A172 (cell line): ENCODE measurements at regions not wholly inside any gene's neighbourhood (a gene's known extent, or its start where the extent isn't known, plus 50 kb on each side); places are given as distances from the start of the nearest gene placed in this dataset.
"Not testable (repeated sequence)": the region's sequence is repeated elsewhere in the genome, so short reads cannot be mapped to it uniquely, and the experiment has no call there.

Source experiments
- DNase-seq: peaks from one replicate; pipeline ENCODE4 v3.0.0-alpha.2; 2015; ENCODE audit warnings: low spot score

- no peak for DNase-seq
These were observed 90.1 kb downstream of the SREK1 start for GRCh38 chr5:66234241-66234640.

DNA sequence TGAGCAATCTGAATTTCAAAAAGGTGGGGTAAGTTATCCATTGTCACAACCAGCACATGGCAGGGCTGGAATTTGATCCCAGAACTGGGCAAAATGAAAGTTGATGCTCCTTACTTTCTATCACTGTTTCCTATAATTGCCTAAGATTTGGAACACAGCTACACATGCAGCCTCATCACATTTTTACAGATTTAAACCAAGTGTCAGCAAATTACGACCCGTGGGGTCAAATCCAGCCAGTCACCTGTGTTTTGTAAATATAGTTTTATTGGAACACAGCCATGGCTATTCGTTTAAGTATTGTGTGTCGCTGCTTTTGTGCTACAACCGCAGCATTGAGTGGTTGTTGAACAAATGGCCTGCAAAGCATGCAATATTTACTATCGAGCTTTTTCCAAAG is 94.3 kb downstream of the SREK1 start:
- DNase-seq = no peak

DNA sequence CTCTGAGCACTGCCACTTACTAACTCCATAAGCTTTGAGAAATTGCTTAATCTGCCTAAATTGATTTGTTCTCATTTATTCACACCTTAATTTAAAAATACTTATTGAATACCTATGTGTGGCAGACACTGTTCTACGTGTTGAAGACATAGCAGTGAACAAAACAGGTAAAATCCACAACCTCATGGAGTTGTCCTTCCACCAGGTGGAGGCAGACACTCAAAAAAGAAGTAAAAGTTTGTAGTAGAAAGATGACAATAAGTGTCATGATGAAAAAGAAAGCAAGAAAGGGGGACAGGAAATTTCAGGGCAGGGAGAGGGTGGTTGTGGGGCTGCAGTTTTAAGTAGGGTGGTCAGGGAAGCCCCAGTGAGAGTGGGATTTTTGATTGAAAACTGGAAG is 94.9 kb downstream of the SREK1 start:
- no peak for DNase-seq

DNA sequence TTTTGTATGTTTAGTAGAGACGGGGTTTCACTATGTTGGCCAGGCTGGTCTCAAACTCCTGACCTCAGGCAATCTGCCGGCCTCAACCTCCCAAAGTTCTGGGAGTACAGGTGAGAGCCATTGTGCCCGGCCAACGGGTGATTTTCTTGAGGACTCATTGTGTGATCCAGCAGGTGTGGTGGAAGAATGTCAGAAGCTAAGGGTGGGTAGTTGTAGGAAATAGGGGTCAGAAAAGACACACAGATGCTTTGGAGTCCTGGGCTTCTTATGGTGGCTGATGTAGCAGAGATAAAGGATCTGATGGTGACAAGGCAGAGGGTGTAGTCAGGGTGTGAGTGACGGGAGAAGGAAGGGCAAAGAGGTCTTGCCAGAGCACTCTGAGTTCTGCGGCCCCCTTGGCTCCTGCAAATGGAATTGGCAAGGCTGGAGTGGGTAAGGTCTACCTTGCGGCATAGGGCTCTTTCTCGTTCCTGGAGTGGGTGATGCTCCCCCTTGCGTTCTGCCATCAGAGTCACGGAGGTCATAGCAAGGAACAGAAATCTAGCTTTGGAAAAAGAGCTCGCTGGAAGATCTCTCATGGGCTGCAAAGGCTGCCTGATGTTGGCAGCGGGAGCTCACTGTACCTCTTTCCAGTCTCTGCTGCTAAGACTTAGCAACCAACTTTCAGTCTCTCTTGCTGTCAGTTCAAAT is 97.2 kb downstream of the SREK1 start:
- no peak for DNase-seq

DNA sequence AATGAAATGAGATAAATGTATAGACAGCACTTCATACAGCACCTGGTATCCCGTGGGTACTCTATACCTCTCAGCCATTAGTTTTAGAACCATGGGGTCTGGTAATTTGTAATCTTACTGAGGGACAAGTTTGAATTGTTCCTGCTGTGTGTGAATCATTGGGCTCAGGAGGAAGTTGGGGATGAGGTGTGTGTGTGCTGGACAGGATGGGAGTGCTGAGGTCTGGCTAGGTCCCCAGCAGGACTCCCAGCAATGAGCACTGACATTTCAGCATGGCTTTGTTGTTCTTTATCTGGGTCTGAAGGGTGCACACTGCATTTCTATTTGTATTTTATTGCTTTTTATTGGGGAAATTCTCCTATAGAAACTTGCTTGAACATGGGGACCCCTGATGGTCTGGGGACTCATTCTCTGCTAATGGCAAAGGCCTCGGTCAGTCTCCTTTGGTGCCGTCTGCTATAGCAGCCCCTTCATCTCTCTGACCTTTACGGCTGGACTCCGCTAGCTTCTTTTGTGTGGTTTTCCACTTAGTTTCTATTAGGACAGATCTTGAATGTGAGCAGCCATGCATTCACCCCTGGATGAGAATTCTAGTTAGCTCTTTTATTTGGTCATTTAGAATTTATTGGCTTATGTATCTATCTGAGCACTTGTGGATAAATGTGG is 98.1 kb downstream of the SREK1 start:
- peak; percentile 19 for DNase-seq

GRCh38 chr5:66246608-66247007 is 102.5 kb downstream of the SREK1 start:
- DNase-seq = peak; percentile 54

DNA sequence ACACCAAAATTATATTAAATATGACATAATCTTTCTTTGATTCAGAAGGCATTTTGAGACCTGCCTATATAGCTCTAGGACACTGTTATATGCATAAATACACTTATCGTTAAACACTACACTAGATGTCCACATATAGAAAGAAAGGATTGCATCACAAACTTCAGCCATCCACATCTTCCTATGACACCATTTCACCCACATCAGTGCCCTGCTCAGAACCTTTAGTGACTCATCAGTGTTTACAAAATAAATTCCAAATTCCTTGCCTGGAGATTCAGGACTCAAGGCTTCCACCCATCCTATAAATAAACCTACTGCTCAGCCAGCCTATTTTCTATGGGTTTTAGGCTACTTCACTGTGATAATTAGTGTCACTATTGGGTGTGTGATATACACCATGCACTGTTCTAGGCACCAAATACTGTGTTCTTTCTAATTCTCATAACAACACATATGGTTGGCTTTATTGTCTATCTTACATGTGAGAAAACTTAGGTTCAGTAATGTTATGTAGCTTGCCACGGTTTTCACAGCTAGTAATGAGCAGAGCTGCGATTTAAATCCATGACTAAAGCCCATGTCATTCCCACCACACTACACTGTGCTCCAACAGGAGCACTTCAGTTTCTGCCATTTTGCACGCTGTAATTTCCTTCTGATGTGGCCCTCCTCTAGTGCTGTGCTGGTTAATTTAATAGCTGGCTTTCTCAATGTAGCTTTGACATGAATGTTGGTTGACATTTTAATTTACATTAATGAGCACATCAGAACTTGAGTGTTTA is 103.3 kb downstream of the SREK1 start:
- peak; percentile 84 for DNase-seq

DNA sequence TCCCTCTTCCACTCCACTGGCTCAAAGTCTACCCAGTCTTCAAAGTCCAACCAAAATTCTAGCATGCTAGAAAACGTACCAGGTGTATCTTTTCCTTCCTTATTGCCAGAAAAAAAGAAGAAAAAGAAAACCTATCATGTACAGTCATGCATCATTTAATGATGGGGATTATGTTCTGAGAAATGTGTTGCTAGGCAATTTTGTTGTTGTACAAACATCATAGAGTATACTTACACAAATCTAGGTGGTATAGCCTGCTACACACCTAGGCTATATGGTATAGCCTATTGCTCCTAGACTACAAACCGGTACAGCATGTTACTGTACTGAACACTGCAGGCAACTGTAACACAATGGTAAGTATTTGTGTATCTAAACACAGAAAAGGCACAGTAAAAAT is 104.8 kb downstream of the SREK1 start:
- no peak for DNase-seq

DNA sequence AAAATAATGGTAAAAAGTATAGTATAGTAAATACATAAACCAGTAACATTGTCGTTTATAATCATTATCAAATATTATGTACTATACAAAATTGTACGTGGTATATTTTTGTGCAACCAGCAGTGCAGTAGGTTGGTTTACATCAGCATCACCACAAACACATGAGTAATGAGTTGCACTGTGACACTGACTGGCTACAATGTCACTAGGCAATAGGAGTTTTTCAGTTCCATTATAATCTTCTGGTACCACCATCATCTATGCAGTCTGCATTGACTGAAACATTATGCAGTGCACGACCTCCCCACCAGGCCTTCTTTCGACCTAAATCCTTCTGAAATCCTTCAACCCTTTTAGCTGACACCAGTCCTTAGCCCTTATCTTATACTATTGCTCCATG is 105.8 kb downstream of the SREK1 start:
- DNase-seq = no peak

GRCh38 chr5:66252849-66253248 is 108.7 kb downstream of the SREK1 start:
- no peak for DNase-seq

DNA sequence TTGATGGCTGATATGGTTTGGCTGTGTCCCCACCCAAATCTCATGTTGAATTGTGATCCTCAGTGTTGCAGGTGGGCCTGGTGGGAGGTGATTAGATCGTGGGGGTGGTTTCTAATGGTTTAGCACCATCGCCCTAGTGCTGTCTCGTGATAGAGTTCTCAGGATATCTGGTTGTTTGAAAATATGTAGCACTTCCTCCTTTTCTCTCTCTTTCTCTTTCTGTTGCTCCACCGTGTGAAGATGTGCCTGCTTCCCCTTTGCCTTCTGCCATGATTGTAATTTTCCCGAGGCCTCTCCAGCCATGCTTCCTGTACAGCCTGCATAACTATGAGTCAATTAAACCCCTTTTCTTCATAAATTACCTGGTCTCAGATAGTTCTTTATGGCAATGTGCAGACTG is 111.6 kb downstream of the SREK1 start:
- no peak for DNase-seq

DNA sequence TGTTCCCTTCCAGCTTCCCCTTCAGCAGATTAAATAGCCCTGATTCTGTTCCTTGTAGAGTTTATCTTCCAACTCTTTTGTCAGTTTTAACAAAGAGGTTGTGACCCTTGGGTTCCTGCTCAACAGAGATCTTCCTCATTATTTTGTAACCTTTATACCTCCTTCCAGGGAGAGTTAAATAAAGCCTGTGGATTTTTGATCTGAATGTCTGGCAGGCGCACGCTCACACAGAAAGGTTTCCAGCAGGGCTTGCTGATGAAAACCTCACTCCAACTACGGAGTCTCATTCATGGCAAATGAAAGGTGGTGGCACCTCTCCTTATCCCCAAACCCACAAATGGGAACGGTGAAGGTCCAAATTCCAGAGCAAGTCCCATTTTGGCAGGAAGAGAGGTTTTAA is 129.0 kb downstream of the SREK1 start:
- DNase-seq = no peak

DNA sequence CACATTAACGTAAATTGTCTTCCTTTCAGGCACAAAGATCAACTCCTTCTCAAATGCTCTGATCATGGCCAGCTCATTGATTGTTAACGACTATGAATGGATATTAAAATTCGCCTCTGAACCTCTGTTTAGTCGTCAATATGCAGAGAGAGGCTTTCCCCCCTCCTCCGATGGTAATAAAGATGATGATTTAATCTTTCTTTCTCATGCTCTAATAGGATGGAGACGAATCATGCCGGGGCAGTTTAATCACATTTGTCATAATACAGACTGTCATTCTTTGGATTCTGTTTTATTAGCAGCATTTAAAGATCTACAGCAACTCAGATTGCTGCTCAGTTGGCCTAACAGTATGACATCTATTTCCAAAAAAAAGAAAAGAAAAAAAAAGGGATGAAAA is 132.9 kb downstream of the SREK1 start:
- DNase-seq = no peak

DNA sequence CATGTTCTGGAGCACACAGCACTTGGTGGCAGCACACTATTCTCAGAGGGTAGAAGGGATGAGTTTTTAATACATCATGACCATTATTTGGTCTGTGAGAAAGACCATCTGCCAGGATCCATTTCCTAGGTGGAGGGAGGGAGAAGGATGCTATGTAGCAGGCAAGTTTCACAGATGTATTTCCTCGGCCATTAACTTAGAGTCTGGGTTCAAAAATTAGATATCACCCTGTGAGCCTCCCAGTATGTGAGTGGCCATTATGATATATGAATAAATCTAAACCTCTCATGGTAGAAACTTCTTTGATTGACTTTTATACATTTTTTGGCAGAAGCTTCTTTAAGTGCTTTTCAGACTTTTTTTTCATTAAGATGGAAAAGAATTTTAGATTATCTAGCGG is 133.9 kb downstream of the SREK1 start:
- no peak for DNase-seq

DNA sequence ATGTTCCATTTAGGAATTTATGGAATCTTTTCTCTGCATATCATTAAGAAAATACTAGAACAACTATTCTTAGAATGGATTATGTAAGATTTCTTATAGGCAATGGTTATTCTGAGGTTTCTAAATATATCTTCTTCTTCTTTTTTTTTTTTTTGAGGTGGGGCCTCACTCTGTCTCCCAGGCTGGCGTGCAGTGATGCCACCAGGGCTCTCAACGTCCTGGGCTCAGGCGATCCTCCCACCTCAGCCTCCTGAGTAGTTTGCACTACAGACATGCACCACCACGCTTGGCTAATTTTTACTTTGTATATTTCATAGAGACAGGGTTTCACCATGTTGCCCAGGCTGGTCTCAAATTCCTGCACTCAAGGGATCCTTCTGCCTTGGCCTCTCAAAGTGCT is 137.2 kb downstream of the SREK1 start:
- DNase-seq = no peak

DNA sequence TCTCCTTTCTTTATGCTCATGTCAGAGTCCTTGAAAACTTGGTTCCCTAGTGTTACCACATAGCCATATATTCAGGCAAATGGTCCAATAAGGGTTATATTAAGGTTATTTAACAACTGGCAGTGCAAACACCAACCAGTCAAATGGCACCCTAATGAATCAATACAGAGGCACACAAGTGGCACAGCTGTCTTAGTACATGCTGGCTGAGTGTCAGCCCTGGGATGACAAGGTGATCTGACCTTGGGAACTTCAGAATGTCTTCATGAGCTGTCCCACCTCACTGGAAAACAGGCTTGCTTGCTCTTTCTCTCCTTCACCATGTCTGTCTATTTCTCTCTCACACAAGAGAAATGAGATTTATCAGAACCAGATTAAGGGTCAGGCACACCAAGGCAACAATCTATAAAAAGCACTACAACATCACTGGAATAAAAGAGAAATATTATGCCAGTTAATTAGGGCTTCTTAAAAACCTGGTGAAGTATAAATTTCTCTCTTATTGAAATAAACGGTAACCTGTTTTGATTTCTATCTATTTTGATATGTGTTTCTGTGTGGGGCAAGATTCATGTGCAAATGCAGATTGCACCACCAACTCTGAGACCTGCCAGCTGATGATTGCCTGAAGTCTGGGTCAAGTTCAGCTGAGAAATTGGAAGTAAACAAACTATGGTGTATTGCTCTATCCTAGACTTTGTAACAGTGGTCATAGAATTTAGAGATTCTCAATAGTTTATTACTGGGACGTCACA is 140.7 kb downstream of the SREK1 start:
- DNase-seq = no peak

DNA sequence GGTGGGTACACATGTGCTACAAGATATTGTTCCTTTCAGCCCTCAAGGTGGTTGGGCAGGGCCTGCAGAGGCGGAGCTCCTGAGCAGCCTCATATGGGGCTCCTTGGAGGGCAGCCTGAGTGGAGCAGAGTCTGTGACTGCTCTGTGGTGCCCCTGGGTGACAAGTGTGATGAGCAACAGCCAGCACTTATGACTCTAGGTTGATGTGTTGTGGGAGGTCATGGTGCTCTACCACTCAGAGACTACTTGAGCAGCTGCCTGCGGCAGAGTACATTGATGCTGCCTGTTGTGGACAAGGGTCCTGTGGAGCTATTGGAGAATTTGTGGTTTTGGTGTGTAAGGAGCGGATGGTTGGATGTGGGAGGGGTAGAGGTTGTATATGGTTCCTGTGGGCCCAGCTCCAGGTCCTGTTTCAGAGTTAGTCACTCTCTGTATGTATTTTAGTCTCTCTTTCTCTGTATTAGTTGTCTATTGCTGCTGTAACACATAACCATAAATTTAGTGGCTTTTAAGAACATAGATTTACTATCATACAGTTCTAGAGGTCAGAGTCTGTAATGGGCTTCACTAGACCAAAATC is 141.3 kb downstream of the SREK1 start:
- DNase-seq = no peak

- no peak for DNase-seq
These were observed 147.7 kb downstream of the SREK1 start for GRCh38 chr5:66291771-66292170.

DNA sequence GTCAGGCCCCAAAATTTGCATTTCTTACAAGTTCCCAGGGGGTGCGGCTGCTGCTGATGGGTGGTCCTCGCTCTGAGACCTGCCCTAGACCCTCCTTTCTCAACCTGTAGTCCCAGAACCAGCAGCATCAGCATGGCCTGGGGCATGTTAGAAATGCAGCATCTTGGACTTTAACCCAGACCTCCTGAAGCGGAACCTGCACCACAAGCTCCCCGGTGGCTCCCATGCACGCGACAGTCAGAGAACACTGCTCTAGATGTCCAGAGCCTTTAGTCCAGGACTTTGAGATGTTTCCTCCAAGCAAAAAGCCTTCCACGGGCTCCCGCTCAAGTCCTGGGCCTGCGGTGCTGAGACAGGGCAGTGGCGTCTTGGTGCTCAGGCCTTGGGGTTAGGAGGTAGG is 149.8 kb downstream of the SREK1 start:
- DNase-seq = not testable (repeated sequence)

- no peak for DNase-seq
These were observed 155.4 kb downstream of the SREK1 start for GRCh38 chr5:66299463-66299862.

- no peak for DNase-seq
These were observed 158.2 kb downstream of the SREK1 start for GRCh38 chr5:66302344-66302743.
